ENCODE measurements at regions not wholly inside any gene's neighbourhood (a gene's known extent, or its start where the extent isn't known, plus 50 kb on each side); places are given as distances from the start of the nearest gene placed in this dataset.

DNA sequence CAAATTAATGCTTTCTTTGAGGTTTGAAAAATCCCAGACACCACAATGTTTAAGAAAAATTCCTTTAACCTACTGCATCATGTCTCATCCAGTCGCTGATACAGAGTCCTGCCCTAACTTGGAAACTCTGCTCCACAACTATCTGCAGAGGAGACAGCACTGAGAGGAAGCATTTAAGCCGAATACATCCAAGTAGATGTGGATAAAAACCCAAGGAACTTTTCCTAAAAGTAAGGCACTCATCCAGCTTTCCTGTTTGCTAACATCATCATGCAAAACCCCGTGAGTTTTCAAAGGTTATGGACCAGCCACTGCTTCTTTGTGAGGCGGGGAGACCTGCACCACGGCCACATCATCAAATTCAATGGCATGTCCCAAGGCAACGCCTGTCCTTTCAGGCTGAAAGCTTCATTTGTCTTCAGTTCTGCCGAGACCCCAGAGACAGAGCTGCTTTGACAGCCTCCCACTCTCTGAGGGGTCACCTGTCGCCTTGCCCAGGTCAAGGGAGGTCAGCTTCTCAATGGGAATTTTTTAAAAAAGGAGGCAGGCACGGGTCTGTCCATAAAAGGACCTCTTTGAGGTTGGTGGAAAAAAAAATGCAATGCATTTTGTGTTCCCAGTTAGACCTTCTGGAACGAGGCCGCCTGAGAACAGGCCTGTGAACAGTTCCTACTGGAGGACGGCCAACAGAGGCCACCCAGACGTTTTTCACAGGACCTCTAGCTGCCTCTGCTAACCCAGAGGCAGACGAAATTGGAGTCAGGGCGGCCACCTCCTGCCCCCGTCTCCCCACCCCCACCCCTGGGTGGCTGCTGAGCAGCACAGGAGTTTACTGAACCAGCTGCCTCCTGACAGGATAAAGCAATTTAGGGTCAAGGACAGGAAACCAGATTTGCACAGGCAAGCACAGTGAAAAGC lies 142.5 kb upstream of the HDDC2 start:
- intact Hi-C loops (cut with micrococcal nuclease), result no loop called here
- Histone ChIP-seq H3K9me3 (replicated peaks; ENCODE audit: control insufficient read depth, insufficient read depth, low read length) (no peaks in the 10 kb centered on the region), H3K9me1 (replicated peaks; ENCODE audit: control insufficient read depth, extremely low read depth, insufficient read depth, low read length) (no peaks in the 10 kb centered on the region), H3K4me1 (ENCODE audit: control insufficient read depth, extremely low read depth, insufficient read depth, low read length) (no peaks in the 10 kb centered on the region), H4K20me1 (replicated peaks; ENCODE audit: control insufficient read depth, extremely low read depth, insufficient read depth, low read length) (no peaks in the 10 kb centered on the region), H3K27me3 (ENCODE audit: control insufficient read depth in 2 of 2, insufficient read depth in 2 of 2, low read length in 2 of 2) (peaks cover 4 to 16% of the 10 kb centered on the region in 2 experiments), H3K79me2 (ENCODE audit: control insufficient read depth, insufficient read depth, low read length) (no peaks in the 10 kb centered on the region), H3K36me3 (ENCODE audit: control insufficient read depth in 2 of 2, extremely low read depth in 1 of 2, insufficient read depth in 2 of 2, low read length in 2 of 2) (no peaks in the 10 kb centered on the region), H2AFZ (ENCODE audit: low read depth, low read length) (no peak overlapping the region), H3K4me3 (replicated peaks in 1 of 3; ENCODE audit: insufficient read depth in 1 of 3, low read depth in 1 of 3, low read length in 3 of 3) (no peak overlapping the region), H3K4me2 (ENCODE audit: insufficient read depth, low read length) (no peak overlapping the region), H3K27ac (ENCODE audit: insufficient read depth, low read depth, low read length) (no peak overlapping the region), H3K9ac (replicated peaks; ENCODE audit: extremely low read depth, insufficient read depth, low read length) (no peak overlapping the region)
- ChIA-PET POLR2A (no interaction called here), CTCF (no interaction called here)
- no peak for DNase-seq (ENCODE audit: low read depth, low spot score)
- dilution Hi-C loops (cut with MboI; ENCODE audit: extremely low pct_ligation_motif_present, low sequenced_read_pairs), result no loop called here
- FAIRE-seq, result no peak
- TF ChIP-seq MYC (IDR thresholded peaks at IDR 0.05; ENCODE audit: low read depth, low read length) (no peak), POLR2A (IDR thresholded peaks at IDR 0.05; ENCODE audit: low read depth, low read length) (no peak), EZH2 (IDR thresholded peaks at IDR 0.05; ENCODE audit: borderline replicate concordance, low read depth, low read length, severe bottlenecking) (no peak), JUN (IDR thresholded peaks at IDR 0.05; ENCODE audit: borderline replicate concordance, insufficient read depth, insufficient read length, low read depth) (no peak), GATA2 (IDR thresholded peaks at IDR 0.05; ENCODE audit: insufficient read depth, insufficient read length, low read depth, low read length) (no peak), POLR2AphosphoS5 (IDR thresholded peaks at IDR 0.05; ENCODE audit: insufficient read depth, low read depth, low read length) (no peak), FOS (IDR thresholded peaks at IDR 0.05; ENCODE audit: borderline replicate concordance, insufficient read depth, low read length) (no peak)
- TF ChIP-seq, protein P1, sequence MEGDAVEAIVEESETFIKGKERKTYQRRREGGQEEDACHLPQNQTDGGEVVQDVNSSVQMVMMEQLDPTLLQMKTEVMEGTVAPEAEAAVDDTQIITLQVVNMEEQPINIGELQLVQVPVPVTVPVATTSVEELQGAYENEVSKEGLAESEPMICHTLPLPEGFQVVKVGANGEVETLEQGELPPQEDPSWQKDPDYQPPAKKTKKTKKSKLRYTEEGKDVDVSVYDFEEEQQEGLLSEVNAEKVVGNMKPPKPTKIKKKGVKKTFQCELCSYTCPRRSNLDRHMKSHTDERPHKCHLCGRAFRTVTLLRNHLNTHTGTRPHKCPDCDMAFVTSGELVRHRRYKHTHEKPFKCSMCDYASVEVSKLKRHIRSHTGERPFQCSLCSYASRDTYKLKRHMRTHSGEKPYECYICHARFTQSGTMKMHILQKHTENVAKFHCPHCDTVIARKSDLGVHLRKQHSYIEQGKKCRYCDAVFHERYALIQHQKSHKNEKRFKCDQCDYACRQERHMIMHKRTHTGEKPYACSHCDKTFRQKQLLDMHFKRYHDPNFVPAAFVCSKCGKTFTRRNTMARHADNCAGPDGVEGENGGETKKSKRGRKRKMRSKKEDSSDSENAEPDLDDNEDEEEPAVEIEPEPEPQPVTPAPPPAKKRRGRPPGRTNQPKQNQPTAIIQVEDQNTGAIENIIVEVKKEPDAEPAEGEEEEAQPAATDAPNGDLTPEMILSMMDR (IDR thresholded peaks at IDR 0.05; ENCODE audit: extremely low read depth in 1 of 2, insufficient read depth in 1 of 2, low read depth in 1 of 2, low read length in 2 of 2), result no peak
- TF ChIP-seq, protein P2, sequence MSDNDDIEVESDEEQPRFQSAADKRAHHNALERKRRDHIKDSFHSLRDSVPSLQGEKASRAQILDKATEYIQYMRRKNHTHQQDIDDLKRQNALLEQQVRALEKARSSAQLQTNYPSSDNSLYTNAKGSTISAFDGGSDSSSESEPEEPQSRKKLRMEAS (IDR thresholded peaks at IDR 0.05; ENCODE audit: insufficient read depth, insufficient read length), result no peak
- BruUV-seq (replicated peaks), result no TSS peak

All from endothelial cell of umbilical vein (primary cell).